Loucy (cell line): ENCODE measurements at regions not wholly inside any gene's neighbourhood (a gene's known extent, or its start where the extent isn't known, plus 50 kb on each side); places are given as distances from the start of the nearest gene placed in this dataset.

Experiments
- H2AFZ ChIP-seq: fragments of 200-600 bp; sonication (generic); 2 replicates; pipeline ENCODE4 v1.6.0; 2016; ENCODE audit warnings: antibody characterized with exemption, mild to moderate bottlenecking, low read length, moderate library complexity
- H3F3A ChIP-seq: fragments of 200-600 bp; 2 replicates; pipeline ENCODE4 v1.6.0; 2016; ENCODE audit warnings: antibody characterized with exemption, low read depth, mild to moderate bottlenecking
- H3K27me3 ChIP-seq: fragments of 200-600 bp; sonication (generic); 2 replicates; pipeline ENCODE4 v1.6.1; 2014; ENCODE audit warnings: low read length, mild to moderate bottlenecking; ENCODE audit not compliant: insufficient read depth, poor library complexity, severe bottlenecking
- H3K36me3 ChIP-seq: fragments of 200-600 bp; sonication (generic); 2 replicates; pipeline ENCODE4 v1.6.1; 2016; ENCODE audit warnings: low read length; ENCODE audit not compliant: insufficient read depth
- H3K4me1 ChIP-seq: fragments of 200-600 bp; sonication (generic); 2 replicates; pipeline ENCODE4 v1.5.1; 2014; ENCODE audit warnings: low read length, mild to moderate bottlenecking; ENCODE audit not compliant: insufficient read depth, poor library complexity, severe bottlenecking
- H3K4me2 ChIP-seq: fragments of 200-600 bp; sonication (generic); 2 replicates; pipeline ENCODE4 v1.6.0; 2014; ENCODE audit warnings: antibody characterized with exemption, low read length, low read depth, mild to moderate bottlenecking; ENCODE audit not compliant: poor library complexity, severe bottlenecking
- H3K4me3 ChIP-seq: fragments of 200-600 bp; sonication (generic); 2 replicates; pipeline ENCODE4 v1.5.1; 2014; ENCODE audit warnings: low read length, mild to moderate bottlenecking, mixed read lengths; ENCODE audit not compliant: poor library complexity, severe bottlenecking
- H3K79me2 ChIP-seq: fragments of 200-600 bp; sonication (generic); 2 replicates; pipeline ENCODE4 v1.6.1; 2014; ENCODE audit warnings: low read length; ENCODE audit not compliant: insufficient read depth
- H3K9ac ChIP-seq: fragments of 200-600 bp; sonication (generic); 2 replicates; pipeline ENCODE4 v1.6.0; 2014; ENCODE audit warnings: mild to moderate bottlenecking, low read depth, low read length, moderate library complexity; ENCODE audit not compliant: poor library complexity, severe bottlenecking
- H3K9me2 ChIP-seq: fragments of 200-600 bp; sonication (generic); replicated peaks from 2 replicates; pipeline ENCODE4 v1.6.1; 2016; ENCODE audit warnings: low read depth, low read length, mixed read lengths
- H3K9me3 ChIP-seq: fragments of 200-600 bp; sonication (generic); 2 replicates; pipeline ENCODE4 v1.6.1; 2014; ENCODE audit warnings: mild to moderate bottlenecking, antibody characterized with exemption, low read length, low read depth; ENCODE audit not compliant: insufficient read depth
- H4K20me1 ChIP-seq: fragments of 200-600 bp; sonication (generic); 2 replicates; pipeline ENCODE4 v1.6.0; 2014; ENCODE audit warnings: antibody characterized with exemption, low read length, mild to moderate bottlenecking; ENCODE audit not compliant: insufficient read depth, poor library complexity, severe bottlenecking
- EZH2phosphoT487 ChIP-seq: fragments of 200-600 bp; IDR thresholded peaks from 2 replicates; pipeline ENCODE4 v1.6.1; 2018; ENCODE audit warnings: antibody characterized with exemption, mild to moderate bottlenecking, moderate library complexity, borderline replicate concordance
- TF ChIP-seq, protein P1 (sequence below): fragments of 200-600 bp; sonication (generic); conservative IDR thresholded peaks from 2 replicates; pipeline ENCODE4 v1.5.1; 2014; ENCODE audit warnings: mild to moderate bottlenecking, antibody characterized with exemption, low read length

DNA sequence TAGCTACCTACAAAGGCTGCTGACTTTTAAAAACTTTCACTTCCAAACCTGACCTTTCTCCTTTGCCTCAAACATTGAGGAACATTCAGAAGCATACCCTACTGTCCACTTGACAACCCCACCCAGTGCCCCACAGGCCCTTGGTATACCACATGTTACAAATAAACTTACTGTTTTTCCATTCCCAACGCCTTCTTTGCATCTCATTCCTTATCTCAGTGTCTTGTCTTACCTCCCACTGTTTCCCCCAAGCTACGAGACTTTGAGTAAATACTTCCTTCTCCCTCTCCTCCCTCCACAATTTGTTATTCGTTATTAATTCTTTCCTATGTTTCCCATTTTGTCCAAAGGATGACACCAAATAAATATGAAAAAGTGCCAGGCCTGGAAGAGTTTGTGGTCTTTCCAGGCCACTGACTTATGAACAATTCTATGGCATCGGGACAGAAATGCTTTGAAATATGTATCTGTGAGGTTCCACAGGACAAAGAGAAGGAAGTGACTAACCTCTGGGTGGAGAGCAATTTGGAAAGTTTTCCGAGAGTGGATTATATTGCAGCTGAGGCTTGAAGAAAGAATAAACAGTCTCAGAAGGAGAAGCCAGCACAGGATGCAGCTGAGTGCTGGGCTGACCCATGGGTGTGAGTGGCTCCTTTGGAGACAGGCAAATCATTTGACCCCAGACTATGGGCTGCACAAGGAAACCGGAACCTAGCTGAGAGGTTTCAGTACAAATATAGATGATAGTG, 409.0 kb downstream of the LPIN1 start:
- Histone ChIP-seq H2AFZ (0 out of 2 replicates have a peak overlapping the region, but pooled peaks have one; percentile 48), H3K4me2 (no peak overlapping the region), H3K4me3 (no peak overlapping the region), H3K9ac (no peak overlapping the region), H3K9me3 (no peaks in the 10 kb centered on the region), H3K36me3 (no peaks in the 10 kb centered on the region), H3K4me1 (no peaks in the 10 kb centered on the region), H3F3A (no peaks in the 10 kb centered on the region), H3K9me2 (no peaks in the 10 kb centered on the region), H4K20me1 (no peaks in the 10 kb centered on the region), H3K79me2 (no peaks in the 10 kb centered on the region), H3K27me3 (no peaks in the 10 kb centered on the region)
- no peak for TF ChIP-seq EZH2phosphoT487
- TF ChIP-seq, protein P1, sequence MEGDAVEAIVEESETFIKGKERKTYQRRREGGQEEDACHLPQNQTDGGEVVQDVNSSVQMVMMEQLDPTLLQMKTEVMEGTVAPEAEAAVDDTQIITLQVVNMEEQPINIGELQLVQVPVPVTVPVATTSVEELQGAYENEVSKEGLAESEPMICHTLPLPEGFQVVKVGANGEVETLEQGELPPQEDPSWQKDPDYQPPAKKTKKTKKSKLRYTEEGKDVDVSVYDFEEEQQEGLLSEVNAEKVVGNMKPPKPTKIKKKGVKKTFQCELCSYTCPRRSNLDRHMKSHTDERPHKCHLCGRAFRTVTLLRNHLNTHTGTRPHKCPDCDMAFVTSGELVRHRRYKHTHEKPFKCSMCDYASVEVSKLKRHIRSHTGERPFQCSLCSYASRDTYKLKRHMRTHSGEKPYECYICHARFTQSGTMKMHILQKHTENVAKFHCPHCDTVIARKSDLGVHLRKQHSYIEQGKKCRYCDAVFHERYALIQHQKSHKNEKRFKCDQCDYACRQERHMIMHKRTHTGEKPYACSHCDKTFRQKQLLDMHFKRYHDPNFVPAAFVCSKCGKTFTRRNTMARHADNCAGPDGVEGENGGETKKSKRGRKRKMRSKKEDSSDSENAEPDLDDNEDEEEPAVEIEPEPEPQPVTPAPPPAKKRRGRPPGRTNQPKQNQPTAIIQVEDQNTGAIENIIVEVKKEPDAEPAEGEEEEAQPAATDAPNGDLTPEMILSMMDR: no peak

DNA sequence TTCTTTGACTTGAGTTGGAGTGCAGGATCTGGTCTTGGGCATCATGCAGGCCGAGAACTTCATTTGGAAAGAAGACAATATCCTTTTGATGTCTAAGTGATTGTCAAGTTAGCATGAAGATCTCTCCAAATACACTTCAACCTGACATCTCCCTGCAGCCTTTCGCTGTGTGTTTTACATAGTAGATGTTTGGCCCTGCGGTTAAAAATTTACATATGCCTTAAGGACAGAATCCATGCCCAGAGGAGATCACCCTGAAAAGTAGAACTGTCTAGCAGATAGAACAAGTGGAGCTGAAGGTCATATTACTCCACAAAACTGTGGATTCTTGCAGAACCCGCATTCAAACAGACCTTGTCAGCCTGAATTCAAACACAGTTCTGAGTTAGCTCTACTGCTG, 409.9 kb downstream of the LPIN1 start:
- Histone ChIP-seq H3K9me2 (no peaks in the 10 kb centered on the region), H3K4me3 (no peak overlapping the region), H3K4me2 (no peak overlapping the region), H3K27me3 (no peaks in the 10 kb centered on the region), H3K9me3 (no peaks in the 10 kb centered on the region), H3K4me1 (no peaks in the 10 kb centered on the region), H3K36me3 (no peaks in the 10 kb centered on the region), H2AFZ (no peak overlapping the region), H3K9ac (no peak overlapping the region), H4K20me1 (no peaks in the 10 kb centered on the region), H3F3A (no peaks in the 10 kb centered on the region), H3K79me2 (no peaks in the 10 kb centered on the region)
- TF ChIP-seq, protein P1: no peak
- TF ChIP-seq EZH2phosphoT487: no peak

DNA sequence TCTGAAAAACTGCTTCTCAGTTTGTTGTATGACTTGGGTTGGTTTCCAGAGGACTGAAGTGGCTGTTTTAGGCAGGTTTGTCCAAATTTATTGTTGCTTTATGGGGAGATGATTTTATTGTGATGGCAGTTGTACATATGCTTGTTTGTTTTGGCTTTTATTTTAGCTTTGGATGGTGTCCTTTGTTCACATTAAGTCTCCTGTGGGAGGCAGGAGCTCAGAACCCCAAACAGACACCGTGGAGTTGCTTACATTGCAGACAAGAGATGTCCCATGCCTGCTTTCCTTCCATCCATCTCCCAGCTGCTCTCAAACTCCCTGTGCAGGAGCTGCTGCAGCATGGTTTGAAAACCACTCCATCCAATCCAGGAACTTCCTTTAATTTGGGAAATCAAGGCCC, 414.7 kb downstream of the LPIN1 start:
- Histone ChIP-seq H3K9me2 (no peaks in the 10 kb centered on the region), H2AFZ (peak overlapping the region; percentile 48; the same call in 1 of the 2 replicates), H3K9ac (no peak overlapping the region), H3K79me2 (no peaks in the 10 kb centered on the region), H3K4me3 (no peak overlapping the region), H3F3A (no peaks in the 10 kb centered on the region), H4K20me1 (no peaks in the 10 kb centered on the region), H3K4me2 (no peak overlapping the region), H3K4me1 (no peaks in the 10 kb centered on the region), H3K36me3 (no peaks in the 10 kb centered on the region), H3K27me3 (no peaks in the 10 kb centered on the region), H3K9me3 (no peaks in the 10 kb centered on the region)
- TF ChIP-seq EZH2phosphoT487: no peak
- TF ChIP-seq, protein P1: no peak
